Fibroblast of skin of right quadriceps (primary cell): ENCODE measurements at regions not wholly inside any gene's neighbourhood (a gene's known extent, or its start where the extent isn't known, plus 50 kb on each side); places are given as distances from the start of the nearest gene placed in this dataset.
"Not testable (repeated sequence)": the region's sequence is repeated elsewhere in the genome, so short reads cannot be mapped to it uniquely, and the experiment has no call there.

Experiments used
- DNase-seq: peaks from one replicate; pipeline ENCODE4 v3.0.0-alpha.2; 2013

DNA sequence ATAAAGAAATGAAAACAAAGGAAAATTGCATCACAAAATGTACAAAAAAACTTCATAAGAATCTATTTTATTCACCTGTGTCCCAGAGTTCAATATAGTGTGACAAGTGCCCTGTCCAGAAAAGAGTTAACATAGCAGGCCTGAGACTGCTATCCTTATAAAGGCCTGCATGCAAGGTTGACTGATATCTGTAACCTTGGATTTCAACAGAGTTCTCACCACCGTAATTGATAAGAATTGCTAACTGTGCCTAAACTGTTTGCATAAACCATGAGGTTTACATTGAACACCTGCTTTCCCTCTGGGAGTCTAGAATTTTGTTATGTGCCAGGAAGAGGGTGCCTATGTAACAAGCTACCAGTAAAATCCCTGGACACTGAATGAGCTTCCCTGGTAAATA lies 461.7 kb upstream of the DPH6 start:
- DNase-seq = no peak

- DNase-seq = no peak
Observed at GRCh38 chr15:36008719-36009118, 462.8 kb upstream of the DPH6 start.

- no peak for DNase-seq
Observed at GRCh38 chr15:36024031-36024688, 478.2 kb upstream of the DPH6 start.

DNA sequence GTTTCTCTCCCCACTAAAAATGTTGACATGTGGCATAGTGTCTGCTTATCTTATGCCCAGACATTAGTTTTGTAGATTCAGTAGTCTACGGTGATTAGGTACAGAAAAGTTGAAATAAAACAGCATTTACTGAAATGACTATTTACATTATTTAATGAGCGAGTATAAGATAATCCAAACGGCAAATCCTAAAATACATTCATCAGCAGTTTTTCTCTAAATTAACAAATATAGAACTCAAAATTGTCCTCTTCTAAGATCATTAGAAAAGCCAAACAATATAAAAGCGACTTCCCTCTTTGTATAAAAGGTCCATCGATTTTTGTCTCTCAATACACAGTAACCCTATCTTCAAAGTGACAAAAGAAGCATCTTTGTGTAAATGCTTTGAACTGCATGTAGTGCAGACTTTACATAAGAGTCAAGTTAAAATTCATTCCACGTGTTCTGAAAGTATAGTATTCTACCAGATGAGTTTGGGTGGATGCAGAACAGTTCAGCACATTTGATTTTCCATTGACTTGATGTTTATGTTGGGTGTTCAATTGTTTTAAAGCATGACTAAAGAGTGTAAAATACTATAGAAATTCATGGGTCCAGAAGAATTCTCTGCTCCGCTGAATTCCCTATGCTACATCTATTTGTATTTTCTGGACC lies 480.8 kb upstream of the DPH6 start:
- no peak for DNase-seq

GRCh38 chr15:36029606-36030210 lies 483.7 kb upstream of the DPH6 start:
- DNase-seq = peak; percentile 98

DNA sequence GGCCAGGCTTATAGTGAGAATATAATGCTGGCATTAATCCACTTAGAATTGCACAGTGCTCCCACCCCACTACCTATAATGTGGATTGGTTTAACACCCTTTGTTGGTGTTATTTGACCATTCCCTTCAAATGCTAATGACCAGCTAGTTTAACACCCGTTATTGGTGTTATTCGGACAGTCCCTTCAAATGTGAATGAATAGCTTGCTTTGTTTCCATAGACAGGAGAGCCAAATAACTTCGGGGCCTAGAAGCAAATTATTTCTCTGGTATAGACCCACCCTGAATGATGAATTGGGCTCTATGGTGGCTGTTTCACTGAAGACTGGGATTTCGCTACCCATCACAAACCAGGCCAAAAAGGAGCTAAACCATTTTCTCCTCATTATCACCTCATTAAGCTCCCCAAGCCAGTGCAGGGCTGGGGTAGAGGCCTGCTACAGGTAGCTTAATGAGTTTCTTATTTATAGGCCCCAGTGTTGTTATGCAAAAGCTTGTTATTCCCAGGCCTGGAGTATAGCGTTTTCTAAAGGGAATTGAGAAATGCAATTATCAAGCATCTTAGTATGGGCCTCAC lies 494.1 kb upstream of the DPH6 start:
- no peak for DNase-seq

- not testable (repeated sequence) for DNase-seq
Observed at GRCh38 chr15:36047018-36047716, 501.2 kb upstream of the DPH6 start.

GRCh38 chr15:36050899-36051298 lies 504.9 kb upstream of the DPH6 start:
- no peak for DNase-seq

DNA sequence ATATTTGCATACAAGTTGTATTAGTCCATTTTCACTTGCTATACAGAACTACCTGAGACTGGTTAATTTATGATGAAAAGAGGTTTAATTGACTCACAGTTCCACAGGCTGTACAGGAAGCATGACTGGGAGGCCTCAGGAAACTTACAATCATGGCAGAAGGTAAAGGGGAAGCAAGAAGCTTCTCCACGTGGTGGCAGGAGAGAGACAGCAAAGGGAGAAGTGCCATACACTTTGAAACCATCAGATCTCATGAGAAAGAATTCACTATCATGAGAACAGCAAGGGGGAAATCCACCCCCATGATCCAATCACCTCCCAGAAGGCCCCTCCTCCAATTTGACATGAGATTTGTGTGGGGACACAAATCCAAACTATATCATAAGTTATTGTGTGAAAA lies 506.7 kb upstream of the DPH6 start:
- DNase-seq = not testable (repeated sequence)

DNA sequence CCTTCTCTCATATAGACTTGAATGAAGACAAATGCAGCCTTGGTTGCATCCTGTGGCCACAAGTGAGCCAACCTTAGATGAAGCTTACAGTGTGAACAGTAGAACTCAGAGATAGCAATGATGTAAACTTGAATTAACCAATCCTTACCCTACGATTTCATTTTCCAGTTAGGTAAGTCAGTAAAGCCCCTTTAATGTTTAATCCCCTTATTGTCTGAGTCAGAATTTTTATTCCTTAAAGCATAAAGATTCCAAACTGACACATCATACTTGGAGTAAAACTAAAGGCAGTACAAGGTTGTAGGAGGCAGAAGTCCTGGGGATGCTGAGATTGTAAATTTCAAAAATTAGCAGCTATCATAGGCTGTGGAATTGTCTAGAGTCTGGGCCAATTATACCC lies 507.8 kb upstream of the DPH6 start:
- peak; percentile 51 for DNase-seq

DNA sequence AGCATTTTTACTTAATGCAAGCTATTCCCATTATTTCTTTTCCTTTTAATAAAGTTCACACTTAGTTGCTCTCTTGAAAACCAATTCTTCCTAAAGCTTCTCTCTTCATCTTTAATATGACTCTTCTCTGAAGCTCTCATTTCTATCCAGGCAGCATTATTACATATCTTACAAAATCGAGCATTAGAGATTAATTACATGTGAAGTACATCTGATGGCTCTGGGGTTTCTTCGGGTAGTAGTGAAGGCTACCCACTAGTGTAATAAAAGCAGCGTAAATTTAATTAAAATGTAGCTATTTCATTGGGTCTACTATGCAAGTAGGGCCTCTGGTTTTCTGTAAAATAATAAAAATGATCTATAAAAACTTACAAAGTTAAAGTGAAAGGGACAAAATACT lies 513.6 kb upstream of the DPH6 start:
- no peak for DNase-seq

GRCh38 chr15:36062357-36062756 lies 516.4 kb upstream of the DPH6 start:
- DNase-seq = no peak

DNA sequence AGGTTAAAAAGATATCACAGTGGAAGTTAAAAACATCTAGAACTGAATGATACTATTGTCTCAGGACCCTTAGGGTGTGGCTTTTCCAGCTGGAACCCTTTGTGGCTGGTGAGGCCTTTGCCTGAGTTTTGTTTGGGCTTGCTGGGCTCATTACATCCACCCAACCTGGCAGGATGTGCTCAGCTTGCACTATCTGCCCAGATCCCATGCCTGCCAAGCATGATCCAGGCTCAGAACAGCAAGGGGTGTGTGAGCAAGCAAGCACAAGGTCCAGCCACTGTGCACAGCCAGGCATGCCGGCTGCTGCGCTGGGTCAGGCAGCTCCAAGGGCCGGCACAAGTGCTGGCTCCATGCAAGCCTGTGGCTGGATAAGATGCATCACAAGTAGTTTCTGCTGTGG lies 512.7 kb upstream of the CDIN1 start:
- no peak for DNase-seq

DNA sequence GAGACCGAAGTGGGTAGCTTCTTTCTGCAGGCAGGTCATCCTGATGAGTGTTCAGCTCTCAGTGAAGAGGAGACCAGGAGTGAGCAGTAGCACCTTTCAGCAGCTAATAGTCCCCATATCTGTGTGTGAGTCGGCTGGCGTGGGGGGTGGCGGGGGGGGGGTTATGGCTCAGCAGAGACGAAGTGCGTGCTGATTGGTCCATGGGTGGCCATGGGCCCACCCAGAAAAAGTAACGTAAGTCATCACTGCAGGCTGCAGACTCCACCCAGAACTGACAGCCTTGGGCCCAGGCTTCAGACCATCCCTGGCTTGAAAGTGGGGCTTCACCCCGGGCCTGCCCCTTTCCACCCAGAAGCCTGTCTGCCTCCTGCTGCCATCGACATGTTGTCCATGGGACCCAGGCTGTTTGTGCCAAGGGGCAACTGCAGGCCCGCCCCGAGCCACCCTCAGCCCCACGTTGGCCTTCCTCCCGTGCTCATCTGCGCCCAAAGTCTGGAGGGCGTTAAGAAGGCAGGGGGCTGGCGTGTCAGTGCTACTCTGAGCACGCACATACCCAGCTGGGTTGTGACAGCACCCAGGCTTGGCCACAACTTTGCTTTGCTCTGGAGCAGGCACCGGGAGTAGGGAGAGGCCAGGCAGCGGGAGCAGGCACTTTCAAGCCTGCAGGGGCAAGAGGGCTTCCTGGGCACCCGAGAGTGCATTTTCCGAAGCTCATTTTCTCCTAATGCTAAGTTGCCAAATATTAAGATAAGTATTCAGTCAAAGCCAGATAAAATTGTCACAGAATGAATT lies 511.7 kb upstream of the CDIN1 start:
- DNase-seq = no peak

- peak; percentile 58 for DNase-seq
Observed at GRCh38 chr15:36075333-36075732, 504.1 kb upstream of the CDIN1 start.

DNA sequence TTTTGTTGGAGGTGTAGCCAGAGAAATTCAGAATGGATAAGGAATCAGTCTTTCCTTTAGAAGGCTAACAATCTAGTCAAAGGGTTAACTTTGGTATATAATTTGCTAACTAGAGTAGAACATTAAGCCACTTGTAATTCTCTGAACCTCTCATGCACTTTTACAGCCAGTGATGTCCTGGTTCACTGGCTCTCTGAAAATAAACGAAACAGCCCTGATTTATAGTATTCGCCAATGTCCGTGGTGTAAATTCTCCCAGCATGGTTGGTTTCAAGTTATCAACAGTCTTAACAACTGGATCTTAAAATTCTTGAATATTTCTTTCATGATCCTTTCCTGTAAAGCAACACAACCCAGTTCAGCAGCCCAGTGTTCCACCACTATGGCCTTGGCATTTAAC lies 500.4 kb upstream of the CDIN1 start:
- DNase-seq = no peak

GRCh38 chr15:36080759-36081158 lies 498.7 kb upstream of the CDIN1 start:
- no peak for DNase-seq

GRCh38 chr15:36090286-36090946 lies 489.0 kb upstream of the CDIN1 start:
- peak; percentile 69 for DNase-seq

- DNase-seq = peak; percentile 64
Observed at GRCh38 chr15:36106640-36107335, 472.6 kb upstream of the CDIN1 start.

- DNase-seq = no peak
Observed at GRCh38 chr15:36108541-36108940, 470.9 kb upstream of the CDIN1 start.

DNA sequence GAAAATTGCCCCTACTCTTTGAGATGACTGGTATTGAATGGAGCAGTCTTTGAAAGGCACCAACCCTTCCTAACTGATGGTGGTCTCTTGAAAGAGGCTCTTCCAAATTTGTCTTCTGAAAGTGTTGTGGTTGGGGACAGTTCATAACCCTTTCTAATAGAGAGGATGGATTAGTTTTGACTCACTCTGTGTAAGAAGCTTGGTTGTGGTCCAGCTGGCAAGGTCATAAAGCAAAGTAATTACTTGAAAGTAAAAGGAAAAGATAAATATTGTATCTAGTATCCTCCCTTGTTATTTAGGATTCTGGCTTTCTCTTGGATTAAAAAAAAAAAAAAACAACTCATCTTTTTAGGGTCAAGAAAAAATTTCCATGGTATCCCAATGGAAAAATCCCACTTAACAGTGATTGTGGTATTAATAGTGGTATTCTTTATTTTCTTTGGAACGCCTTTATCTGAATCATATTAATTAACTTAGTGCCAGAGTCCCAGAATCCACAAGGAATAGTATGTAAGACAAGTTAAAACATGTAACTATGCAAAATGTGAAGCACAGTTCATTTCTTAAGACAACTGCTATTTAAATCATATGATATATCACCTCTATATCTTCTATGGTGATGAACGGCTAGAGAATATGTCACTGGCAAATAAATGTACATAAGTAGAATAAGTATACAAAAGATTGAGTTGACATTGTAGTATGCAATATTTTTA lies 469.3 kb upstream of the CDIN1 start:
- peak; percentile 77 for DNase-seq
